K562 (cell line): ENCODE measurements at regions not wholly inside any gene's neighbourhood (a gene's known extent, or its start where the extent isn't known, plus 50 kb on each side); places are given as distances from the start of the nearest gene placed in this dataset.

ENCODE experiments used
- ATAC-seq: fragments of 200-7000 bp; cut with Tn5 transposase; 3 replicates; pipeline ENCODE4 v1.9.1; 2020; ENCODE audit warnings: moderate library complexity
- BruUV-seq: library from RNA; stranded (reverse); fragments of 400-500 nt; replicated peaks from 2 replicates; lab custom pipeline; 2021; lab: Mats Ljungman, UMichigan
- CTCF ChIA-PET: fragments of 300-600 bp; formaldehyde crosslinking; extraction: SDS; loops from one replicate; lab custom pipeline; 2021; ENCODE audit warnings: low intra/inter-chr PET ratio; lab: Yijun Ruan, JAX
- POLR2A ChIA-PET: fragments of 300-600, 350-650 bp; sonication (Branson Sonifier 250); formaldehyde crosslinking; extraction: SDS; loops from one replicate; lab custom pipeline; 2021; ENCODE audit warnings: antibody characterized with exemption, inconsistent platforms; lab: Yijun Ruan, JAX
- DNase-seq, 4 experiments: peaks; one replicate each; pipeline versions ENCODE4 v3.0.0 to v3.0.0-alpha.2; 2011 to 2018; ENCODE audit warnings: low spot score in 3 of 4, mixed read lengths in 3 of 4; ENCODE audit errors: extremely low read depth in 1 of 4
- FAIRE-seq: peaks from 2 replicates; lab custom pipeline; 2011; peaks lifted over from hg19 to GRCh38; lab: Jason Lieb, UNC
- H2AFZ ChIP-seq: 2 replicates; pipeline ENCODE4 v1.6.0; 2011; ENCODE audit warnings: low read depth, low read length, control low read depth, inconsistent platforms
- H3K27ac ChIP-seq: fragments of 200-600 bp; 3 replicates; pipeline ENCODE4 v1.8.0; 2011; ENCODE audit warnings: low read depth, mild to moderate bottlenecking, control low read depth, inconsistent platforms, low read length, moderate library complexity, mixed read lengths; ENCODE audit errors: extremely low read depth
- H3K27me3 ChIP-seq, 2 experiments: fragments of 300-600 bp in 1 of 2; 2 replicates in 1 of 2; 3 replicates in 1 of 2; pipeline versions ENCODE4 v1.6.0 to v1.8.0; 2011; ENCODE audit warnings: inconsistent platforms in 2 of 2, low read length in 2 of 2, mild to moderate bottlenecking in 1 of 2, mixed read lengths in 1 of 2, moderate library complexity in 1 of 2; ENCODE audit not compliant: control insufficient read depth in 2 of 2, insufficient read depth in 2 of 2
- H3K36me3 ChIP-seq: fragments of 300-600 bp; 3 replicates; pipeline ENCODE4 v1.8.0; 2011; ENCODE audit warnings: mild to moderate bottlenecking, low read length, inconsistent platforms; ENCODE audit not compliant: control insufficient read depth, insufficient read depth
- H3K4me1 ChIP-seq, 2 experiments: fragments of 200-600 bp in 1 of 2; replicated peaks in 1 of 2; 2 replicates in 1 of 2; 3 replicates in 1 of 2; pipeline versions ENCODE4 v1.5.1 to v1.8.0; 2011; ENCODE audit warnings: inconsistent platforms in 2 of 2, low read length in 2 of 2, mild to moderate bottlenecking in 1 of 2, mixed read lengths in 1 of 2, moderate library complexity in 1 of 2; ENCODE audit not compliant: control insufficient read depth in 2 of 2, insufficient read depth in 2 of 2
- H3K4me2 ChIP-seq: 2 replicates; pipeline ENCODE4 v1.6.1; 2011; ENCODE audit warnings: low read length, control low read depth, inconsistent platforms, mixed read lengths; ENCODE audit not compliant: insufficient read depth
- H3K4me3 ChIP-seq: fragments of 200-600 bp; sonication (generic), shearing (Covaris generic); 2 replicates; pipeline ENCODE4 v1.5.1; 2016; ENCODE audit warnings: control low read depth, inconsistent platforms
- H3K79me2 ChIP-seq: fragments of 200-600 bp; 3 replicates; pipeline ENCODE4 v1.8.0; 2011; ENCODE audit warnings: low read length, inconsistent platforms; ENCODE audit not compliant: control insufficient read depth, insufficient read depth
- H3K9ac ChIP-seq, 2 experiments: 2 replicates each; pipeline versions ENCODE4 v1.6.0 to v1.6.1; 2011; ENCODE audit warnings: low read depth in 2 of 2, low read length in 2 of 2, control low read depth in 1 of 2, inconsistent platforms in 1 of 2, mild to moderate bottlenecking in 1 of 2, mixed read lengths in 1 of 2; ENCODE audit not compliant: insufficient read depth in 1 of 2
- H3K9me1 ChIP-seq: one replicate; pipeline ENCODE4 v1.6.0; 2011; ENCODE audit warnings: inconsistent platforms, mild to moderate bottlenecking, low read length, moderate library complexity; ENCODE audit not compliant: control insufficient read depth, insufficient read depth
- H3K9me3 ChIP-seq: replicated peaks from 2 replicates; pipeline ENCODE4 v1.5.1; 2011; ENCODE audit warnings: low read depth, low read length, inconsistent platforms; ENCODE audit not compliant: control insufficient read depth, insufficient read depth
- H4K20me1 ChIP-seq: replicated peaks from 2 replicates; pipeline ENCODE4 v1.6.1; 2011; ENCODE audit warnings: low read length, inconsistent platforms, mixed read lengths; ENCODE audit not compliant: control insufficient read depth, insufficient read depth
- ARID1B ChIP-seq: fragments of 450-650 bp; IDR thresholded peaks from 2 replicates; pipeline ENCODE4 v1.6.1; 2016; ENCODE audit warnings: antibody characterized with exemption, mild to moderate bottlenecking, inconsistent platforms
- CBFA2T3 ChIP-seq: fragments of 450-650 bp; IDR thresholded peaks from 2 replicates; pipeline ENCODE4 v1.6.1; 2017
- CBX5 ChIP-seq: IDR thresholded peaks from 2 replicates; pipeline ENCODE4 v1.6.1; 2014; ENCODE audit warnings: low read depth, borderline replicate concordance
- CHD4 ChIP-seq: fragments of 200-600 bp; sonication (generic); IDR thresholded peaks from 3 replicates; pipeline ENCODE4 v1.6.1; 2012; ENCODE audit warnings: low read depth, mild to moderate bottlenecking, mixed read lengths, low read length, inconsistent platforms; ENCODE audit not compliant: insufficient read depth, insufficient replicate concordance, poor library complexity, severe bottlenecking
- CREB1 ChIP-seq, 2 experiments: sonication (generic) in 1 of 2; formaldehyde crosslinking in 1 of 2; IDR thresholded peaks; 2 replicates each; pipeline versions ENCODE4 v1.6.1 to v1.8.0; 2012 to 2022; ENCODE audit warnings: inconsistent platforms in 1 of 2, mild to moderate bottlenecking in 1 of 2, missing genetic modification reagents in 1 of 2, moderate library complexity in 1 of 2
- CREM ChIP-seq: IDR thresholded peaks from 2 replicates; pipeline ENCODE4 v1.6.1; 2014; ENCODE audit warnings: antibody characterized with exemption, low read depth
- ELF1 ChIP-seq: fragments of 200-800 bp; sonication (Bioruptor generic); IDR thresholded peaks from 2 replicates; pipeline ENCODE4 v1.6.1; 2016; ENCODE audit warnings: missing genetic modification characterization, missing compliant biosample characterization
- ETV6 ChIP-seq, 3 experiments: fragments of 150-350 bp in 1 of 3; sonication (generic) in 1 of 3; formaldehyde crosslinking in 1 of 3; IDR thresholded peaks; 2 replicates each; pipeline versions ENCODE4 v1.6.1 to v1.8.0; 2014 to 2022; ENCODE audit warnings: borderline replicate concordance in 2 of 3, low read depth in 2 of 3, antibody characterized with exemption in 1 of 3, low read length in 1 of 3, mild to moderate bottlenecking in 1 of 3, missing genetic modification reagents in 1 of 3
- HDAC2 ChIP-seq: fragments of 450-650 bp; IDR thresholded peaks from 2 replicates; pipeline ENCODE4 v1.6.1; 2016; ENCODE audit warnings: mild to moderate bottlenecking
- HMG20A ChIP-seq: fragments of 450-650 bp; formaldehyde crosslinking; conservative IDR thresholded peaks from 2 replicates; pipeline ENCODE4 v1.4.0; 2020; ENCODE audit warnings: mild to moderate bottlenecking, mixed read lengths
- PTTG1 ChIP-seq: fragments of 450-650 bp; IDR thresholded peaks from 2 replicates; pipeline ENCODE4 v1.6.1; 2016; ENCODE audit warnings: low read depth, mild to moderate bottlenecking, missing genetic modification characterization, missing compliant biosample characterization
- PURB ChIP-seq: sonication (generic); formaldehyde crosslinking; IDR thresholded peaks from 2 replicates; pipeline ENCODE4 v1.9.0; 2021; ENCODE audit warnings: low read depth, mild to moderate bottlenecking, missing genetic modification reagents
- RAD21 ChIP-seq, 2 experiments: fragments of 250-450 bp in 1 of 2; fragments of 450-650 bp in 1 of 2; sonication (Bioruptor Pico) in 1 of 2; formaldehyde crosslinking in 1 of 2; IDR thresholded peaks in 1 of 2; conservative IDR thresholded peaks in 1 of 2; 2 replicates each; pipeline versions ENCODE4 v1.4.0 to v1.8.0; 2020 to 2022; ENCODE audit warnings: mild to moderate bottlenecking in 2 of 2, moderate library complexity in 1 of 2
- SP1 ChIP-seq: sonication (generic); formaldehyde crosslinking; IDR thresholded peaks from 2 replicates; pipeline ENCODE4 v1.8.1; 2022; ENCODE audit warnings: mild to moderate bottlenecking, missing genetic modification reagents
- U2AF2 ChIP-seq: fragments of 200-400 bp; formaldehyde crosslinking; optimal IDR thresholded peaks from 2 replicates; pipeline ENCODE3; 2017; ENCODE audit warnings: low read depth, mild to moderate bottlenecking, low read length
- ZNF444 ChIP-seq: fragments of 250-450 bp; sonication (Bioruptor Pico); IDR thresholded peaks from 2 replicates; pipeline ENCODE4 v1.4.0; 2020; ENCODE audit warnings: mild to moderate bottlenecking, moderate library complexity
- in situ Hi-C: fragments of 300-500 bp; cut with MboI; formaldehyde crosslinking; loops from 4 replicates; pipeline ENCODE4 v1.15.0; 2018; ENCODE audit warnings: inconsistent platforms, mixed read lengths
- intact Hi-C: fragments of 100-400 bp; cut with micrococcal nuclease; formaldehyde crosslinking; loops from 2 replicates; pipeline ENCODE4 v1.14.2; 2022

GRCh38 chr5:57953792-57954191, 471.2 kb upstream of the ACTBL2 start (continued):
- TF ChIP-seq CREB1 (IDR thresholded peaks at IDR 0.05) (0 out of 2 replicates have a peak, but pooled peaks have one; percentile 26), CREB1 (CRISPR knock-in tag; IDR thresholded peaks at IDR 0.05) (no peak), ARID1B (peak; percentile 51; the same call in 1 of the 2 replicates), RAD21 (CRISPR knock-in tag; conservative IDR thresholded peaks at IDR 0.05 in 1 of 2, IDR thresholded peaks at IDR 0.05 in 1 of 2) (0 out of 4 replicates have a peak, but pooled peaks of 1 of the 2 experiments have one; percentile 5), CBFA2T3 (peak; percentile 70), CREM (peak; percentile 52), CBX5 (no peak)

DNA sequence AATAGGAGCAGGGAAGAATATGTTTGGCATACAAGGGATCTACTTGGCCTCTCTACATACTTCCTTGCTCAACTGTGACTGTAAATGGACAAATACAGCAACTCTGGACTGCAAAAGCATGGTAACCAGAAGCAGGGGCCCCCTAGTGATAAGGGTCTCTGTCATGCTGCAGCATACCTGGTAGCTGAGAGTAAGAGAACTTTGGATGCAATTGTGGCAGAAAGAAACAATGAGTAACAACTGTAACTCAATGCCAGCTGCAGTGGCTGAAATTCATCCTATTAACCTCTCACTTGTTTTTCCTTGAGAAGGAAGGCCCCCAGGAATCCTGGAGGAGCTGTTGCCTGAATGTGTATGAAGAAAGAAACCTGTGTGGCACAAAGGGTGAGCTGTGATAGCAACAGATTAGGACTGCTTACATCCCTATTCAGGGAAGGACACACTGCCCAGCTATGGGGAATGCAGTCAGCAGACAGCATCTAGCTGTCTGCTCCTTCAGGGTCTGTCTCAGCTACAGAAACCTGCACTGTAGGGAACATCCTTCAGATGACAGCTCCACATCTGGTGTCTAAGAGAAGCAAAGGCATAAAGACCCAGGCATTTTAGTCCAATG, 468.1 kb upstream of the ACTBL2 start:
- H3K9me1 ChIP-seq = no peaks in the 10 kb centered on the region
- no peaks in the 10 kb centered on the region; a peak in 1 of 5 replicates for H3K4me1 ChIP-seq
- BruUV-seq = no TSS peak
- in situ Hi-C loops = no loop called here
- no peak for DNase-seq
- no peak for ATAC-seq
- intact Hi-C loops = loop anchor here (10.0 kb wide), 1 partner anchor 124 kb away; no protein-coding TSS in a partner anchor
- H2AFZ ChIP-seq = no peak overlapping the region
- POLR2A ChIA-PET = interaction anchor here (1.0 kb wide), 1 partner anchor 10 kb away, joined by 3 read pairs; no protein-coding TSS in a partner anchor
- H3K9ac ChIP-seq = no peak overlapping the region
- H3K4me2 ChIP-seq = no peak overlapping the region
- TF ChIP-seq ELF1 (no peak), CHD4 (no peak), PURB (CRISPR knock-in tag) (no peak), HDAC2 (no peak), ZNF444 (CRISPR knock-in tag) (no peak), ETV6 (IDR thresholded peaks at IDR 0.05; ENCODE audit: borderline replicate concordance in 1 of 2, low read depth in 2 of 2, low read length in 1 of 2) (no peak), ETV6 (CRISPR knock-in tag; IDR thresholded peaks at IDR 0.05; ENCODE audit: borderline replicate concordance) (no peak), PTTG1 (no peak), SP1 (CRISPR knock-in tag) (no peak), HMG20A (CRISPR knock-in tag) (no peak), U2AF2 (no peak)
- TF ChIP-seq, all 486 proteins: peak for 0
- Histone ChIP-seq H4K20me1 (no peaks in the 10 kb centered on the region), H3K4me3 (no peak overlapping the region), H3K27me3 (no peaks in the 10 kb centered on the region), H3K27ac (no peak overlapping the region), H3K36me3 (no peaks in the 10 kb centered on the region), H3K9me3 (no peaks in the 10 kb centered on the region; the same call in 1 of the 2 replicates), H3K79me2 (no peaks in the 10 kb centered on the region)
- CTCF ChIA-PET = no interaction called here
- no peak for FAIRE-seq
